CD4-positive, alpha-beta T cell treated with Interleukin-15 for 1 hour (primary cell): ENCODE measurements at regions not wholly inside any gene's neighbourhood (a gene's known extent, or its start where the extent isn't known, plus 50 kb on each side); places are given as distances from the start of the nearest gene placed in this dataset.

Experiments used
- DNase-seq: peaks from one replicate; pipeline ENCODE4 v3.0.0-alpha.2; 2020

- DNase-seq, result no peak
Observed at GRCh38 chr3:56862352-56863062, 60.8 kb upstream of the ARHGEF3 start.

DNA sequence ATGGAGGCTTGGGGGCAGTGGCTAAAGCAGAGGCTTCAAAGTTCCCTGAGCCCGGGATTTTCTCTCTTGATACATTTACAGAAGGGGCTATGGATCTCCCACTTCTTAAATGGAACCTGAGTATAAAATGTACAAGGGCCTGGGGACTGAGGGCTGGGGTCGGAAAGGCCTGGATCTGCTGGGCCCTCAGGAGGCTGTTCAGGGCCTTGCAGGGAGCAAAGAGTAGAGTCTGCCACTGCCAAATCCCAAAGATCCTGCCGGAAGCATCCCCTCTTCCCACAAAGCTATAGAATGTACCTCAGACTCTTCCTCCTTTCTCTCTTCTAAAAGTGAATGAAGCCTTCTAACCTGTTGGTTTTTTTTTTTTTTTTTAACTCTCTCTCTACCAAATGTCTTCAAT, 59.8 kb upstream of the ARHGEF3 start:
- DNase-seq, result no peak

- no peak for DNase-seq
Observed at GRCh38 chr3:56860939-56861338, 59.2 kb upstream of the ARHGEF3 start.

GRCh38 chr3:56860351-56860750, 58.6 kb upstream of the ARHGEF3 start:
- DNase-seq, result no peak

GRCh38 chr3:56858331-56858730, 56.6 kb upstream of the ARHGEF3 start:
- no peak for DNase-seq

- DNase-seq, result no peak
Observed at GRCh38 chr3:56857178-56857577, 55.4 kb upstream of the ARHGEF3 start.

DNA sequence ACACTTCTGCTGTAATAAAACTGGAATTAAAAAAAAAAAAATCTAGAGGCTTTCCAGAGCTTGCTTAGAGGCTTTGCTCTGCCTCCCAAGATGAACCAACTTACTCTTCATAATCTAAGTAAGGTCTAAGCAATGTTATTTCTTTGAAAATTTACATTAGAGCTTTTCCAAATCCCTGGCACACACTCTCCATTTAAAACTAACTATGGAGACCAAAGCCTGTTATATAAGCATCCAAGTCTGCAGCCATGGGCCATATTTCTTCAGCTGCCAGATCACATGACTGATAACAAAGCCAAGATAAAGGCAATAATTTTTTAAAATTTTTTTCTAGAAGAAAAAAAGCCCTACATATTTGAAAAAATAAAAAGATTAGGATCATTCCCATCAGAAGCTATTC, 55.0 kb upstream of the ARHGEF3 start:
- DNase-seq, result no peak

DNA sequence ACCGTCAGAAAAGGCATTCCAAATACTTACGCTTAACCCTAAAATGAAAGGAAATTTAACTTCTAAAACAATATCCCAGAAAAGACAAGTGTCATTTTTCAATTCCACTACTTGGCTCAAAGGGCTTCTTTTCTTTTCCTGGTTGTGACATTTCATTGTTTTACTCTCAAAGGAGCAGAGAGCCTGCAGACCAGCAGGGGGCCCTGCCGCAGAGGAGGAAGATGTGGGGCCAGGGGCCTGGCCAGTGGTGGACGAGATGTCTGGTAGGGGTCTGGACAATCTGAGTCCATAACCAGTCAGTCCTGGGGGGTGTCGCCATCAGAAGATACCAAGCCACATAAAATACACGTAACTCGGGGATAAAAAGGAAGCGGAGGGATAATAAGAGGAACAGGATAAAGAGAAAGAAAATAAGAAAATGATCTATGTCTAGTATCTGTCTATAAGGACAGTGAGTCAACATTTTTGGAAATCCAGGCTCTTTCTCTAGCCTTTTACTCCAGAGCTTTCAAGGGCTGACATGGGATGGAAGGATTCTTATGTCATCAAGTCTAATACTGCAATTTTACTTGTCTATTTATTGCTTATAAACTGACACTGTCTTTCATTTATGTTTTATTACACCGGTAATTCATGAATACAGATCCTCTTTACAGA, 54.2 kb upstream of the ARHGEF3 start:
- DNase-seq, result peak; percentile 24

GRCh38 chr3:56854856-56855611, 53.3 kb upstream of the ARHGEF3 start:
- no peak for DNase-seq

DNA sequence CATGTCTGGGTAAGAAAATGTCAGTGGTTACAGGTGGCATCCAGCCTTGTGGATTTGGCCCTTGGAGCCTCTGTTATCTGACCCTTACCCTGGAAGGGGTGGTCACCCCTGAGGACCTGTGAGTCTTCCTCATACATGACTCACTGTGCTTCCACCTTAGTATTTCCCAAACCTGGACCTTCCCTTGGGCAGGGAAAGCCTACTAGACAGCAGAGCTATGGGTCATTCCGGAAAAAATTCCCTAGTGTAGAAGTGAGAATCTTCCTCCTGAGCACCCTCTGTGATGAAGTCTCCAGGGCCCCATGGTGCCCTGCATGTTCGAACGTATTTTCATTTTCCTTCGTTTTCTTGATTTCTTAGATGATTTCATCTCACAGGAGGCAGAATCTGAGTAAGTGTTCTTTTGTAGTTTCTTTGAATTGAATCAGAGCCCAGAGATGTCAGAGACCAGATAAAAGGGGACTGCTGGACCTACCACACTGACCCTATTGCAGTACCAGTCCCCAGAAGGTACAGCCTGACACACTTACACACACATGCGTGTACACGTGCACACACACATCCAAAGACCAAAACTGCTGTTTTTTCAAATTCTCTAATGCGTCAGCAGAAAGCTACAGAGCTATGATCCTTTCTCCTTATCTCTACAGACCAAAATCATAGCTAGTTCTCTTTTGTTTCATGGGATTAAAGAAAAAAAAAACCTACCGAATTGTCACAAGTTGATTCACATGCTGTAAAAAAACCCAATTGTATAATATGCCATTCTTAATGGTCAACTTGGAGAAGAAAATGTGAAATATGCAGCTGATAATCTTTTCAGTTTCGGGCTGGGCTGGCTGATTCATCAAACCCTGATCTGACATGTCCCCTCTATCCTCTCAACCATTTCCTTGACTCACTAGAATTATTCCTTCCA, 50.5 kb upstream of the ARHGEF3 start:
- DNase-seq, result no peak
